Head of caudate nucleus (tissue), 42 donors: ENCODE measurements at regions not wholly inside any gene's neighbourhood (a gene's known extent, or its start where the extent isn't known, plus 50 kb on each side); places are given as distances from the start of the nearest gene placed in this dataset.

Experiments
- DNase-seq, 42 donors: peaks; one replicate each; pipeline versions ENCODE4 v3.0.0 to v3.0.0-alpha.2; 2020 to 2021; ENCODE audit warnings: mixed read lengths in 7 of 42
- intact Hi-C: fragments of 100-400 bp; cut with DNase I; formaldehyde crosslinking; loops from one replicate; pipeline ENCODE4 v1.15.0; 2022

GRCh38 chr20:61185841-61186601 lies 66.0 kb upstream of the CDH4 start:
- intact Hi-C loops, result no loop called here
- DNase-seq, result no peak

GRCh38 chr20:61186771-61187472 lies 65.1 kb upstream of the CDH4 start:
- intact Hi-C loops, result no loop called here
- DNase-seq, result peak in 2 of 42 donors; percentile 6 to 7

GRCh38 chr20:61189534-61189933 lies 62.5 kb upstream of the CDH4 start:
- intact Hi-C loops, result no loop called here
- DNase-seq, result no peak

- intact Hi-C loops, result no loop called here
- no peak for DNase-seq
Measured at GRCh38 chr20:61191096-61191495, 61.0 kb upstream of the CDH4 start.

GRCh38 chr20:61192337-61192950 lies 59.6 kb upstream of the CDH4 start:
- no peak for DNase-seq

GRCh38 chr20:61193164-61193563 lies 58.9 kb upstream of the CDH4 start:
- intact Hi-C loops, result no loop called here
- DNase-seq, result no peak

More at GRCh38 chr20:61192337-61192950, 59.6 kb upstream of the CDH4 start:
- intact Hi-C loops, result no loop called here
